ENCODE measurements at regions not wholly inside any gene's neighbourhood (a gene's known extent, or its start where the extent isn't known, plus 50 kb on each side); places are given as distances from the start of the nearest gene placed in this dataset.

- TF ChIP-seq ZNF362 (tag by site-specific recombination; IDR thresholded peaks at IDR 0.05) = no peak
These were observed 110.0 kb upstream of the IGFBP7 start (continued) for GRCh38 chr4:57220172-57220571.

GRCh38 chr4:57219431-57219830 is 109.2 kb upstream of the IGFBP7 start:
- POLR2A ChIA-PET = no interaction called here

GRCh38 chr4:57214654-57215411 is 104.6 kb upstream of the IGFBP7 start:
- Histone ChIP-seq H3K4me1 (ENCODE audit: control insufficient read depth, insufficient read depth, low read length) (no peaks in the 10 kb centered on the region), H3K9me3 (ENCODE audit: control insufficient read depth, insufficient read depth, low read depth, low read length) (no peaks in the 10 kb centered on the region), H3K36me3 (ENCODE audit: control insufficient read depth in 2 of 2, insufficient read depth in 1 of 2, low read length in 2 of 2) (no peaks in the 10 kb centered on the region), H3K4me3 (ENCODE audit: low read depth, low read length) (no peak overlapping the region), H3K27ac (ENCODE audit: extremely low read depth, low read depth, low read length) (no peak overlapping the region)
- ChIA-PET CTCF (interaction anchor here (1.0 kb wide), 1 partner anchor 24 kb away, joined by 3 read pairs; no protein-coding TSS in a partner anchor), POLR2A (no interaction called here)
- TF ChIP-seq RBAK (tag by site-specific recombination; IDR thresholded peaks at IDR 0.05) (no peak), ZNF121 (tag by site-specific recombination; IDR thresholded peaks at IDR 0.05) (no peak)

More at GRCh38 chr4:57219431-57219830, 109.2 kb upstream of the IGFBP7 start:
- no peaks in the 10 kb centered on the region for H3K4me1 ChIP-seq (ENCODE audit: control insufficient read depth, insufficient read depth, low read length)
- no peak overlapping the region for H3K4me3 ChIP-seq (ENCODE audit: low read depth, low read length)
- H3K36me3 ChIP-seq (ENCODE audit: control insufficient read depth in 2 of 2, insufficient read depth in 1 of 2, low read length in 2 of 2) = no peaks in the 10 kb centered on the region
- CTCF ChIA-PET = interaction anchor here (1.7 kb wide), 1 partner anchor 29 kb away, joined by 5 read pairs; no protein-coding TSS in a partner anchor
- no peaks in the 10 kb centered on the region for H3K9me3 ChIP-seq (ENCODE audit: control insufficient read depth, insufficient read depth, low read depth, low read length)
- no peak overlapping the region for H3K27ac ChIP-seq (ENCODE audit: extremely low read depth, low read depth, low read length)
- TF ChIP-seq SETDB1 (IDR thresholded peaks at IDR 0.05; ENCODE audit: insufficient read length, low read length) (no peak), ZNF266 (tag by site-specific recombination; IDR thresholded peaks at IDR 0.05; ENCODE audit: low read depth) (no peak), SCRT2 (tag by site-specific recombination; IDR thresholded peaks at IDR 0.05) (no peak), ZNF548 (tag by site-specific recombination; IDR thresholded peaks at IDR 0.05) (no peak), ZNF549 (tag by site-specific recombination; IDR thresholded peaks at IDR 0.05) (no peak), ZNF704 (tag by site-specific recombination; IDR thresholded peaks at IDR 0.05) (no peak), ZNF416 (tag by site-specific recombination; IDR thresholded peaks at IDR 0.05) (no peak), ZNF529 (tag by site-specific recombination; IDR thresholded peaks at IDR 0.05; ENCODE audit: insufficient replicate concordance) (no peak), ZNF510 (tag by site-specific recombination; IDR thresholded peaks at IDR 0.05; ENCODE audit: insufficient replicate concordance) (no peak)

- POLR2A ChIA-PET = no interaction called here
- TF ChIP-seq ZNF280D (tag by site-specific recombination; IDR thresholded peaks at IDR 0.05) (no peak), ZNF585B (tag by site-specific recombination; IDR thresholded peaks at IDR 0.05) (no peak), ZNF23 (tag by site-specific recombination; IDR thresholded peaks at IDR 0.05; ENCODE audit: borderline replicate concordance) (no peak), ZNF549 (tag by site-specific recombination; IDR thresholded peaks at IDR 0.05) (0 out of 2 replicates have a peak, but pooled peaks have one; percentile 13)
- H3K27ac ChIP-seq (ENCODE audit: extremely low read depth, low read depth, low read length) = no peak overlapping the region
- no peak overlapping the region for H3K4me3 ChIP-seq (ENCODE audit: low read depth, low read length)
- H3K4me1 ChIP-seq (ENCODE audit: control insufficient read depth, insufficient read depth, low read length) = no peaks in the 10 kb centered on the region
- CTCF ChIA-PET = no interaction called here
- H3K36me3 ChIP-seq (ENCODE audit: control insufficient read depth in 2 of 2, insufficient read depth in 1 of 2, low read length in 2 of 2) = no peaks in the 10 kb centered on the region
- H3K9me3 ChIP-seq (ENCODE audit: control insufficient read depth, insufficient read depth, low read depth, low read length) = no peaks in the 10 kb centered on the region
These were observed 100.9 kb upstream of the IGFBP7 start for GRCh38 chr4:57211131-57211530.
